Fibroblast of upper back skin (primary cell): ENCODE measurements at regions not wholly inside any gene's neighbourhood (a gene's known extent, or its start where the extent isn't known, plus 50 kb on each side); places are given as distances from the start of the nearest gene placed in this dataset.
A peak's percentile ranks its signal among the peaks of the same experiment; 100 is the strongest.

ENCODE experiments used
- DNase-seq: peaks from one replicate; pipeline ENCODE4 v3.0.0-alpha.2; 2013

DNA sequence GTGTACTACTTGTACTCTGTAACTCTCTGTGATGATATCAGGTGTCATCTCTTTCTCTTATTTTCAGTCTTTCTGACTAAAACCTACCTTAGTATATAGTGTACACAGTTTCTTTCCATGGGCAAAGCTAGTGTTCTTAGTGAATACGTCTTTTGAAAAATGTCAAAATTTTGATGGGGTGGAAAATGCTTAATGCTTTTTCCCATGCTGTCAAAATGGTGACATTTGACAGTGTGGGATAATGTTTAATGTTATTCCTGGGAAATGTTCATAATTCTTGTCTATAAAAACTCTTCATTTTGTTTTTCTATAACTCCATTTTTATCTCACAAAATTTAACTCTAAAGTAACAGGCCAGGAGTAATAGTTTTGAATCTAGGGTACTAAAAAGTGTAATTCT lies 742.7 kb upstream of the FOXG1 start:
- DNase-seq, result no peak

GRCh38 chr14:28052251-28052650 lies 714.3 kb upstream of the FOXG1 start:
- DNase-seq, result no peak

- DNase-seq, result no peak
Measured at GRCh38 chr14:28055008-28055407, 711.6 kb upstream of the FOXG1 start.

DNA sequence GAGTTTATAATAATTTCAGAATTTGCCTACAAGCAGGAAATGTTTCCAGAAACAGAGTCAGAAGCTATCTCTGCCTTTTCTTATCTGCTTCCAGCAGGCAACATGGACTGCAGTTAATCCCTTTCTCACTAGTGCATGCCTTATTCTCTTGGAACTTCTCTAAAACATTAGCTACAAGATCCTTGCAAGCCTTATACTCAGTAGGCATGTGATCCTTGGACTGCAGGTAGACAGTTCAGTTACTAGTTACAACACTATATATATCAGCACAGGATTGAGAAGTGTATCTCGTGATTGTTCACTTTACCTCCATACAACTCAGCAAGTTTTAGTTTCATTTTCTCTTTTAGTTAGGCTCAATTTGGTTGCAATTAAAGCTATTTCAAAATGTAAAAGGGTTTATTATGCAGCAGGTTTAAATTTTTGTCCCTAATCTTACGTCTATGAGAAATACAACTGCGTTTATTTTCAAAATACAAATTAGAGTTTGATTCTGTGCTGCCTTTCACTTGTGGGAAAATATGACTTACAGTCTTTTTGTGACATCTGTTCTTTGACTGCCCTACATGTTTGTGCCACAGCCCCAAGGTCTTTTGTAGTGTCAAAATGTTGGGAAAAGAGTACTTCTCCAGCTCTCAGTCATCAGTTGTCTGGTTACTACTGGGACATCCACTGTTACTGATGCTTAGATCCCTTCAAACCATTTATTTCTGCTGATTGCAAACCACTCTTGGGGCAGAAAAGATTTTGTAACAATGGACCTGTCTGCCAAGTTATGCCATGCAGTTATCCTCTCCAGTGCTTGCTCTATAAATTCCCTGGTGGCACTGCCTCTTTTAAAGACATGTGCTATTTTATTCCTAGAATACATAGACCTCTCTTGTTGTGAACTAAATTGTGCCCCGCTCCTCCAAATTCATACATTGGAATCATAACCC lies 709.0 kb upstream of the FOXG1 start:
- DNase-seq, result no peak

DNA sequence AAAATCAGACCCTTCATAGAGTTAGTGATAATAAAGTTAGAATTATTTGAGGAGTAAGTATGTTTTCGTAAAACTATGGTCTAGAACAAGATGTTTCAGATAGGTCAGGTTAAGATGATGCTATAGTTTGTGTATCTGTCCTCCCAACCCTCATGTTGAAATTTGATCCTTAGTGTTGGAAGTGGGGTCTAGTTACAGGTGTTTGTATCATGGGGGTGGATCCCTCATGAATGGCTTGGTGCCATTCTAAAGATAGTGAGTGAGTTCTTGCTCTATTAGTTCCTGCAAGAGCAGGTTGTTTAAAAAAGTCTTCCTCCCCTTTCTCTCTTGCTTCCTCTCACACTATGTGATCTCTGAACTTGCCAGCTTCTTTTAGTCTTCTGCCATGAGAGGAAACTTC lies 707.3 kb upstream of the FOXG1 start:
- DNase-seq, result no peak

DNA sequence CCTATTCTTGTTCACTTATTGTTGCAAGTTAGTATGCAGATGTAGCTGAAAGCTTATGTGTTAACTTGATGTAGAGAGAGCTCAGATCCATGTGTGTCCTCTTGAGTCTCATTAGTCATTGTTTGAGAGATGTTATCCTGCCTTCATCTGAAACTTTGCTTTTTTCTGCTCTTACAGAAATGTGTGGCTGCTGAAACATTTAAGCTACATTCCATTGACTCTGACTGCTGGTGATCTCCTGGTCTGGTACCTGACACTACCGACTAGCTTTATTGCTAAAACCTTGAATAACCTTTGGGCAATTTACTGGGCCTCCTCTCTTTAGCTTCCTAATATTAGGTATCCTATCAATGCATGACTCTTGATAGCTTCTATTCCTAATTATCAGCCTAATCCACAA lies 705.6 kb upstream of the FOXG1 start:
- DNase-seq, result no peak

DNA sequence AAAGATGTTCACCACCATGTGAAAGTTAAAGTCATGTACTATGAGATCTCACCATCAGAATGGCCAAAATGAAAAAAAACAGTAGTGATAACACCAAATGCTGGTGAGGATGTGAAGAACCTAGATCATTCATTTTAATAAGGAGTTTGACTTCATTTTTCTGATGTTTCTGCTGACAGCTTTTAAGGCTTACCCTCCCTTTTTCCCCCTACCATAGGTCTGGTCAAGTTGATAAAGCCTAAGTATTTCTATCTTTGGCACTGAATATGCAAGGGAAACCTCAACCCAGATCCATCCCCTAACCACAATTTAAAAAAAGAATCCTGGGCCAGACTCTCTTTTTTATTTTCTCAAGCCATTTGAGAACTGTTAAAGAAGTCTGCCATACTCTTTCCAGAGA lies 689.6 kb upstream of the FOXG1 start:
- no peak for DNase-seq

- no peak for DNase-seq
Measured at GRCh38 chr14:28083389-28083788, 683.2 kb upstream of the FOXG1 start.

- DNase-seq, result no peak
Measured at GRCh38 chr14:28088125-28088524, 678.5 kb upstream of the FOXG1 start.

- no peak for DNase-seq
Measured at GRCh38 chr14:28097585-28097984, 669.0 kb upstream of the FOXG1 start.

- DNase-seq, result no peak
Measured at GRCh38 chr14:28098856-28099255, 667.7 kb upstream of the FOXG1 start.

DNA sequence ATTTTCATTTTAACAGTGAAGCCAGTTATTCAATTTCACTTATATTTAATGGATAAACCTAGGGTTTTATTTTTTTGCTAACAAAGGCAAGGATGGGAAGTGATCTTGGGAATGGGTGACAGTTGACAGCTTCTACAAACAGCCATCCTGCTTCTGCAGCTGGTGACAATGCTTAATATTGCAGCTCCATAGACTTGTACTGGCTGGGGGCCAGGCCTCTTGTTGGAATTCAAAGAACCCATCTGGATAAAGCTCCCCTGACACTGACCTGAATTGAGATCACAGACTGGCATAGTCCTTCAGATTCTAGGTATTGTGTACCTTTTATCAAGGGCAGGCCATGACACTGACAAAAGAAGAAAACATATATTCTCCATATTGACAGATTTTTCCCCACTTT lies 664.6 kb upstream of the FOXG1 start:
- no peak for DNase-seq

- DNase-seq, result peak; percentile 12
Measured at GRCh38 chr14:28102814-28103213, 663.8 kb upstream of the FOXG1 start.

DNA sequence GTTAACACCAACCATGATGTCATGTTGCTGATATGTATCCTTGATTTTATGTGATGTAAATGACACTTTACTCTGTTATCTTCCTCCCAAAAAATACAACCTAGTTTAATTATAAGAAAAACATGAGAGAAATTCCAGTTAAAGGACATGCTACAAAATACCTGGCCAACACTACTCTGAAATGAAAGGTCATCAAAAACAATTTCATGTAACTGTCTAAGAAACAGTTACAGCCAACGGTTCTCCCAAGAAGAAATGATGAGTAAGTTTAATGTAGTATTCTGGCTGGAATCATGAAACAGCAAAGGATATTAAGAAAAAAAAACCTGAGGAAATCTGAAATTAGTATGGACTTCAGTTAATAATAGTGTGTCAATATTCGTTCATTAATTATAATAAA lies 653.3 kb upstream of the FOXG1 start:
- no peak for DNase-seq

- no peak for DNase-seq
Measured at GRCh38 chr14:28116716-28117115, 649.9 kb upstream of the FOXG1 start.

DNA sequence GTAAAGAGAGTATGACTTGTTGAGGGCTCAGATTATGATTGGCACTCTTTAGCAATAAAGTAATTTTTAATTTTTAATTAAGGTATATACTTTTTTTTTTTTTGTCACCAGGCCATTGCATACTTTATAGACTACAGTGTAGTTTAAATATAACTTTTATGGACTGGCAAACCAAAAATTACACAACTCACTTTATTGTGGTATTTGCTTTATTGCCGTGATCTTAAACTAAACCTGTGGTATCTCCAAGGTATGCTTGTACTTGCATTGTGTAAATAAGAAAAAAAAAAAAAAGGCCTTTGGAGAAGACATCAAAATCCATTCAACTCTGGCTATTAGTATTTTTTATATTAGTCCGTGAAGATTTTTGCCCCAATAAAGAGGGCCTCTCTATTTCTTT lies 646.7 kb upstream of the FOXG1 start:
- DNase-seq, result no peak

GRCh38 chr14:28120391-28120790 lies 646.2 kb upstream of the FOXG1 start:
- no peak for DNase-seq

DNA sequence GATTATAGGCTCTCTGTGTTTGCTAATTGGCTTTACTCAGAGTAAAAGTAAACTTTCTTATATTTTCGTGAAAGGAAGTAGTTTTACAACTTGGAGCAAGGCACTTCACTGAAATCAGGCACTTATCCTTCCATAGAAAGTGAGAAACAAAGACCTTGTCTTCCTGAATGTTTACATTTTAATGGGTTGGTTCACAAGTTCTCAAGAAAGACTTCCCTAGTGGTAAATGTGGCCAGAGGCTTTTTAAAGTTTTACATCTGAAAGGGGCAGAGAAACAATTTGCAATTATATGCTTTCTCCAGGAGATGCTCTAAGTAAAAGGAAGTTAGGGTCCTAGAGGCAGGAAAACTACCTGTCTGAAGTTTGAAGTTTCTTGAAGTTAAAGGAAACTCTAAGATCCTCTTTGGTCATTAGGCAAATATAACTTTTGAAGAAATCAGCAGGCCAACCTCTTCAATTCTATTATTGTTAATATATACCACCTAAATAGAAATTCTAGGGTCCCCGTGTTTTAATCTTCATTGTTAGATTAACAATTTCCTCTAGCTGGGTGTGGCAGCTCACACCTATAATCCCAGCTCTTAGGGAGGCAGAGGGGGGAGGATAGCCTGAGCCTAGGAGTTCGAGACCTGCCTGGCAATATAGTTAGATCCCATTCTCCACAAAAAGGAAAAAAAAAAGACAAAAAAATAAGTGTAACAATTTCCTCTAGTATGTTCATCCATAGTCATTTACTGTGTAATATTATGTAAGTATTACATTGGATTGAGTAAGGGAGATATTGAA lies 644.9 kb upstream of the FOXG1 start:
- no peak for DNase-seq

- no peak for DNase-seq
Measured at GRCh38 chr14:28130610-28131284, 635.8 kb upstream of the FOXG1 start.

DNA sequence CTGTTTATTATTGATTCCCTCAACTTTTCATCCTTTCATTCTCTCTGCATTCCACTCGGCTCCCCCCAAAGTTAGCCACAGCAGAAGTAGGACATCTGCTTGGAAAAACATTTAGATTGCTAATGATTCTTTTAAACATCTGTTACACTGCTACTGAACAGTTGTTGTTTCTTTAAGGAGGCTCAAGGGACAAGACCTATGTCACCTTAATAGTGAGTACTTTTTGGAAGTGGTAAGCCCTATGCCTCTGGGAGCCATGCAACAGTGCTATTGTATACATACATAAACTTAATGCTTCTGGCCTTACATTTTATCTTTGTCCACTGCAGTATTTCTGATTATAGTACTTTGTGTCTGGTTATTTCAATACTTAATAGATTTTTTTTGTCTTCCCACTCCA lies 628.2 kb upstream of the FOXG1 start:
- DNase-seq, result no peak

- DNase-seq, result no peak
Measured at GRCh38 chr14:28141662-28142061, 624.9 kb upstream of the FOXG1 start.

DNA sequence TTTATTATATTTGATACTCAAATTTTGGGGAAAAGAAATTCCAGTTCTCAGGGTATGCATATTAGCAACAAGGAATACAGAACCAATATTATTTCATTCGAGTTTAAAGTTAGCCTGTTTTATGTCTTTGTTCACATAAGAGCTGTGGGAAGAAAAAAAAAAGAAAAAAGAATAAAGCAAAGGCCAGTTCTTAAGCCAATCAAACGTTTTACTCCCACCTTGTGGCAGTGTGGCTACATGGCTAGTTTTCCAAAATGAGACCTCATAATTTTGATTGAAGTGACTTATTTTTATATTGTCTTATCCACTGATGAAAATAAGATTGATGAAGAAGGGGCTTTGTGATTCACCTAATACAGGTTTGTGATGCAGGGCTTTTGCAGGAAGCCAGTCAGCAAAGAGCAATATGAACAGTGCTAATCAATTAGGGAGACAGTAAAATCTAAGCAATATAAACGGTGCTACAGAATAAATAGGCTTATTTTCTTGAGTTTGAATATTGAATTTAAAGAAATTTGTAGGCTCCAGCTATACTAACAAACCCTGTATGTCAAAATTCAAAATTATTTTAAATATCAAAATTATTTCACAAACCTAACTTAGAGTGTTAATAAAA lies 624.1 kb upstream of the FOXG1 start:
- no peak for DNase-seq

- no peak for DNase-seq
Measured at GRCh38 chr14:28143316-28143715, 623.3 kb upstream of the FOXG1 start.
